Uterus (tissue), 2 donors: ENCODE measurements at regions not wholly inside any gene's neighbourhood (a gene's known extent, or its start where the extent isn't known, plus 50 kb on each side); places are given as distances from the start of the nearest gene placed in this dataset.
"Not testable (repeated sequence)": the region's sequence is repeated elsewhere in the genome, so short reads cannot be mapped to it uniquely, and the experiment has no call there.

ENCODE experiments used
- POLR2A ChIP-seq, 2 donors: fragments of 450-650 bp; IDR thresholded peaks; one replicate each; pipeline ENCODE4 v1.6.1; 2016; ENCODE audit warnings: antibody characterized with exemption in 2 of 2, mild to moderate bottlenecking in 1 of 2, moderate library complexity in 1 of 2
- TF ChIP-seq, protein P1 (sequence below), 4 experiments: fragments of 200-600 bp in 2 of 4; fragments of 450-650 bp in 2 of 4; sonication (generic) in 2 of 4; IDR thresholded peaks; one replicate each; pipeline ENCODE4 v1.5.1; 2016 to 2019; ENCODE audit warnings: antibody characterized with exemption in 4 of 4, mild to moderate bottlenecking in 2 of 4, moderate library complexity in 1 of 4

DNA sequence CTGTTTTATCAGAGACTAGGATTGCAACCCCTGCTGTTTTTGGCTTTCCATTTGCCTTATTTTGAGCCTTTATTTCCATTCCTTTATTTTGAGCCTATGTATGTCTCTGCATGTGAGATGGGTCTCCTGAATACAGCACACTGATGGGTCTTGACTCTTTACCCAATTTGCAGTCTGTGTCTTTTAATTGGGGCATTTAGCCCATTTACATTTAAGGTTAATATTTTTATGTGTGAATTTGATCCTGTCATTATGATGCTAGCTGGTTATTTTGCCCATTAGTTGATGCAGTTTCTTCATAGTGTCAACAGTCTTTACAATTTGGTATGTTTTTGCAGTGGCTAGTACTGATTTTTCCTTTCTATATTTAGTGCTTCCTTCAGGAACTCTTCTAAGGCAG is 88.5 kb upstream of the HCCS start:
- TF ChIP-seq, protein P1, sequence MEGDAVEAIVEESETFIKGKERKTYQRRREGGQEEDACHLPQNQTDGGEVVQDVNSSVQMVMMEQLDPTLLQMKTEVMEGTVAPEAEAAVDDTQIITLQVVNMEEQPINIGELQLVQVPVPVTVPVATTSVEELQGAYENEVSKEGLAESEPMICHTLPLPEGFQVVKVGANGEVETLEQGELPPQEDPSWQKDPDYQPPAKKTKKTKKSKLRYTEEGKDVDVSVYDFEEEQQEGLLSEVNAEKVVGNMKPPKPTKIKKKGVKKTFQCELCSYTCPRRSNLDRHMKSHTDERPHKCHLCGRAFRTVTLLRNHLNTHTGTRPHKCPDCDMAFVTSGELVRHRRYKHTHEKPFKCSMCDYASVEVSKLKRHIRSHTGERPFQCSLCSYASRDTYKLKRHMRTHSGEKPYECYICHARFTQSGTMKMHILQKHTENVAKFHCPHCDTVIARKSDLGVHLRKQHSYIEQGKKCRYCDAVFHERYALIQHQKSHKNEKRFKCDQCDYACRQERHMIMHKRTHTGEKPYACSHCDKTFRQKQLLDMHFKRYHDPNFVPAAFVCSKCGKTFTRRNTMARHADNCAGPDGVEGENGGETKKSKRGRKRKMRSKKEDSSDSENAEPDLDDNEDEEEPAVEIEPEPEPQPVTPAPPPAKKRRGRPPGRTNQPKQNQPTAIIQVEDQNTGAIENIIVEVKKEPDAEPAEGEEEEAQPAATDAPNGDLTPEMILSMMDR (IDR thresholded peaks at IDR 0.05), result not testable (repeated sequence)
- TF ChIP-seq POLR2A (IDR thresholded peaks at IDR 0.05), result not testable (repeated sequence)
